WTC11 (cell line): ENCODE measurements at regions not wholly inside any gene's neighbourhood (a gene's known extent, or its start where the extent isn't known, plus 50 kb on each side); places are given as distances from the start of the nearest gene placed in this dataset.

Experiments used
- ATAC-seq: fragments of 200-7000 bp; cut with Tn5 transposase; 2 replicates; pipeline ENCODE4 v1.10.0; 2021; ENCODE audit warnings: mild to moderate bottlenecking, moderate library complexity
- CTCF ChIA-PET: fragments of 300-600 bp; sonication (Branson Sonifier 250); formaldehyde crosslinking; loops from one replicate; lab custom pipeline; 2021; ENCODE audit warnings: antibody characterized with exemption; lab: Charles Lee
- POLR2A ChIA-PET: fragments of 350-600 bp; sonication (Branson Sonifier 250); formaldehyde crosslinking; loops from one replicate; lab custom pipeline; 2021; ENCODE audit warnings: antibody characterized with exemption; lab: Charles Lee
- DNase-seq: peaks from one replicate; pipeline ENCODE4 v3.0.0; 2021; ENCODE audit warnings: low spot score
- H3K27ac Mint-ChIP-seq: 2 replicates; pipeline ENCODE4 v1.8.0; 2021; ENCODE audit warnings: mixed read lengths
- H3K27me3 Mint-ChIP-seq: 2 replicates; pipeline ENCODE4 v1.8.0; 2021; ENCODE audit warnings: low read depth, mild to moderate bottlenecking, moderate library complexity, mixed read lengths
- H3K36me3 Mint-ChIP-seq: 2 replicates; pipeline ENCODE4 v1.8.0; 2021; ENCODE audit warnings: mixed read lengths
- H3K4me1 Mint-ChIP-seq: 2 replicates; pipeline ENCODE4 v1.8.0; 2022; ENCODE audit warnings: mixed read lengths
- H3K4me3 Mint-ChIP-seq: 2 replicates; pipeline ENCODE4 v1.8.0; 2021; ENCODE audit warnings: mild to moderate bottlenecking, moderate library complexity, mixed read lengths
- H3K9me3 Mint-ChIP-seq: 2 replicates; pipeline ENCODE4 v1.8.0; 2021; ENCODE audit warnings: mixed read lengths
- ARID4B ChIP-seq: sonication (generic); formaldehyde crosslinking; IDR thresholded peaks from 2 replicates; pipeline ENCODE4 v1.8.0; 2023; ENCODE audit warnings: missing genetic modification reagents, mild to moderate bottlenecking, borderline replicate concordance
- ATF2 ChIP-seq: sonication (generic); formaldehyde crosslinking; IDR thresholded peaks from 2 replicates; pipeline ENCODE4 v1.8.1; 2022; ENCODE audit warnings: low read depth, missing genetic modification reagents, borderline replicate concordance
- CDX4 ChIP-seq: fragments of 250-450 bp; sonication (Bioruptor Pico); IDR thresholded peaks from 2 replicates; pipeline ENCODE4 v1.9.0; 2021; ENCODE audit warnings: moderate library complexity, mild to moderate bottlenecking, inconsistent platforms, borderline replicate concordance
- CTCF ChIP-seq: fragments of 200-600 bp; IDR thresholded peaks from 2 replicates; pipeline ENCODE4 v1.8.0; 2022; ENCODE audit warnings: antibody characterized with exemption
- GRHL2 ChIP-seq: fragments of 250-450 bp; sonication (Bioruptor Pico); IDR thresholded peaks from 2 replicates; pipeline ENCODE4 v1.8.0; 2022; ENCODE audit warnings: mild to moderate bottlenecking, moderate library complexity; ENCODE audit not compliant: insufficient replicate concordance, severe bottlenecking
- JUN ChIP-seq: sonication (generic); formaldehyde crosslinking; IDR thresholded peaks from 2 replicates; pipeline ENCODE4 v1.8.0; 2023; ENCODE audit warnings: mild to moderate bottlenecking, missing genetic modification reagents
- NFATC4 ChIP-seq: fragments of 250-450 bp; sonication (Bioruptor Pico); IDR thresholded peaks from 2 replicates; pipeline ENCODE4 v1.9.0; 2021; ENCODE audit warnings: mild to moderate bottlenecking
- NR1H2 ChIP-seq: sonication (generic); formaldehyde crosslinking; IDR thresholded peaks from 2 replicates; pipeline ENCODE4 v1.9.0; 2021; ENCODE audit warnings: mild to moderate bottlenecking, moderate library complexity, missing genetic modification reagents
- NR3C1 ChIP-seq: sonication (generic); formaldehyde crosslinking; conservative IDR thresholded peaks from 2 replicates; pipeline ENCODE4 v1.8.1; 2023; ENCODE audit warnings: low read depth, mild to moderate bottlenecking, missing genetic modification reagents
- SOX15 ChIP-seq: fragments of 250-450 bp; sonication (Bioruptor Pico); IDR thresholded peaks from 2 replicates; pipeline ENCODE4 v1.9.0; 2021; ENCODE audit warnings: mild to moderate bottlenecking
- TCF7 ChIP-seq: sonication (generic); formaldehyde crosslinking; IDR thresholded peaks from 2 replicates; pipeline ENCODE4 v1.8.0; 2022; ENCODE audit warnings: mild to moderate bottlenecking, low read depth, missing genetic modification reagents, moderate library complexity
- ZNF121 ChIP-seq: sonication (generic); formaldehyde crosslinking; IDR thresholded peaks from 2 replicates; pipeline ENCODE4 v1.8.0; 2023; ENCODE audit warnings: missing genetic modification reagents
- ZNF138 ChIP-seq: sonication (generic); formaldehyde crosslinking; conservative IDR thresholded peaks from 2 replicates; pipeline ENCODE4 v1.8.1; 2022; ENCODE audit warnings: mild to moderate bottlenecking, moderate library complexity, missing genetic modification reagents
- TF ChIP-seq, protein P1 (sequence below): sonication (generic); formaldehyde crosslinking; IDR thresholded peaks from 2 replicates; pipeline ENCODE4 v1.8.1; 2023; ENCODE audit warnings: mild to moderate bottlenecking, missing genetic modification reagents
- TF ChIP-seq, protein P2 (sequence below): sonication (generic); formaldehyde crosslinking; IDR thresholded peaks from 2 replicates; pipeline ENCODE4 v1.8.1; 2022; ENCODE audit warnings: mild to moderate bottlenecking, missing genetic modification reagents, moderate library complexity, borderline replicate concordance

DNA sequence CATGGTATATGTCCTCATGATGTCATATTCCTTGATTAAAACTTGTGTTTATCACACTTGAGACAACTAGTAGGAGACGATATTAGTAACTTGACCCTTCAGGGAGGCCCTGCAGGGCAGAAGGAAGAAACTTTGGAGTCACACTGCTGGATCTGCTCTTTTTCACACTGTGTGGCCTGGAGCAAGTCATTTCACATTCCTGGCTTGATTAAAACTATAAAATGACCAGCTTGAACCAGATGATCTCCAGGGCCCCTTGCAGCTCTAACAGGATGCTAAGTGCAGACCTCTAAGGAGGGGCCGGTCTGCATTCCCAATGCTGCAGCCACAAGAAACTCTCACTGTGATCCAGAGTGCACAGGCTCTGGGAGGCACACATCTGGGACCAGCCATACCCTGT, 146.4 kb upstream of the ZNF366 start (continued):
- TF ChIP-seq ARID4B (no peak), JUN (CRISPR knock-in tag) (no peak), TCF7 (CRISPR knock-in tag) (no peak), NR3C1 (CRISPR knock-in tag) (no peak), SOX15 (CRISPR knock-in tag) (no peak), NR1H2 (CRISPR knock-in tag) (no peak), CDX4 (no peak)

- Mint-ChIP-seq H3K4me1 (peaks cover 17% of the 10 kb centered on the region), H3K36me3 (no peaks in the 10 kb centered on the region), H3K4me3 (no peak overlapping the region), H3K27me3 (peaks cover 3% of the 10 kb centered on the region; the same call in 1 of the 2 replicates), H3K27ac (no peak overlapping the region), H3K9me3 (no peaks in the 10 kb centered on the region)
- TF ChIP-seq NFATC4 (CRISPR knock-in tag): no peak
- TF ChIP-seq, protein P1, sequence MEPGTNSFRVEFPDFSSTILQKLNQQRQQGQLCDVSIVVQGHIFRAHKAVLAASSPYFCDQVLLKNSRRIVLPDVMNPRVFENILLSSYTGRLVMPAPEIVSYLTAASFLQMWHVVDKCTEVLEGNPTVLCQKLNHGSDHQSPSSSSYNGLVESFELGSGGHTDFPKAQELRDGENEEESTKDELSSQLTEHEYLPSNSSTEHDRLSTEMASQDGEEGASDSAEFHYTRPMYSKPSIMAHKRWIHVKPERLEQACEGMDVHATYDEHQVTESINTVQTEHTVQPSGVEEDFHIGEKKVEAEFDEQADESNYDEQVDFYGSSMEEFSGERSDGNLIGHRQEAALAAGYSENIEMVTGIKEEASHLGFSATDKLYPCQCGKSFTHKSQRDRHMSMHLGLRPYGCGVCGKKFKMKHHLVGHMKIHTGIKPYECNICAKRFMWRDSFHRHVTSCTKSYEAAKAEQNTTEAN (CRISPR knock-in tag): no peak
- DNase-seq (no peak), ATAC-seq (no peak)
- ChIA-PET POLR2A (no interaction called here), CTCF (no interaction called here)
Measured at GRCh38 chr5:72651779-72652178, 144.6 kb upstream of the ZNF366 start.

DNA sequence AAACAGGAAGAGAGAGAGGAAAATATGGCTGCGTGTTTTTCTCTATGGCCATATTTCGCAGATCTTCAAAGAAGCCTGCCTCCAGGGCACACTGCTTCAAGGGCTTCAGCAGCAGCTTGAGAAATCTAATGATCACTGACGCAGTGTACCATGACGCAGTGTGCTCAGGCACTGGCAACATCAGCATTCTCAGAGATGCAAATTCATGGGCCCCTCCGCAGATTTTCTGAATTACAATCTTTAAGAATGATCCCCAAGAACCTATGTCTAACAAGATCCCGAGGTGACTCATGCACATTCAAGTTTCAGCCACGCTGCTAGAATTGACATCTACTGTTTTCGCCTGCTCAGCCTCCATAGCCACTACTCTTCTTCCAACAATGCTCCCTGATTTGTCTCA, 143.9 kb upstream of the ZNF366 start:
- no peaks in the 10 kb centered on the region for H3K9me3 Mint-ChIP-seq
- H3K36me3 Mint-ChIP-seq: no peaks in the 10 kb centered on the region
- H3K27me3 Mint-ChIP-seq: peaks cover 3% of the 10 kb centered on the region; the same call in 1 of the 2 replicates
- no peak overlapping the region for H3K4me3 Mint-ChIP-seq
- TF ChIP-seq, protein P1 (CRISPR knock-in tag): no peak
- no peak for TF ChIP-seq JUN (CRISPR knock-in tag)
- no peak for TF ChIP-seq GRHL2 (CRISPR knock-in tag)
- no peak for TF ChIP-seq NR1H2 (CRISPR knock-in tag)
- TF ChIP-seq ATF2 (CRISPR knock-in tag): no peak
- TF ChIP-seq, protein P2, sequence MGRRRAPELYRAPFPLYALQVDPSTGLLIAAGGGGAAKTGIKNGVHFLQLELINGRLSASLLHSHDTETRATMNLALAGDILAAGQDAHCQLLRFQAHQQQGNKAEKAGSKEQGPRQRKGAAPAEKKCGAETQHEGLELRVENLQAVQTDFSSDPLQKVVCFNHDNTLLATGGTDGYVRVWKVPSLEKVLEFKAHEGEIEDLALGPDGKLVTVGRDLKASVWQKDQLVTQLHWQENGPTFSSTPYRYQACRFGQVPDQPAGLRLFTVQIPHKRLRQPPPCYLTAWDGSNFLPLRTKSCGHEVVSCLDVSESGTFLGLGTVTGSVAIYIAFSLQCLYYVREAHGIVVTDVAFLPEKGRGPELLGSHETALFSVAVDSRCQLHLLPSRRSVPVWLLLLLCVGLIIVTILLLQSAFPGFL: no peak
- TF ChIP-seq ZNF138 (CRISPR knock-in tag): no peak
- TF ChIP-seq CTCF: no peak
- TF ChIP-seq ZNF121 (CRISPR knock-in tag): no peak
- TF ChIP-seq NFATC4 (CRISPR knock-in tag): no peak
- ChIA-PET POLR2A (no interaction called here), CTCF (no interaction called here)
- peaks cover 17% of the 10 kb centered on the region for H3K4me1 Mint-ChIP-seq
- H3K27ac Mint-ChIP-seq: no peak overlapping the region
- DNase-seq (no peak), ATAC-seq (no peak)
